Stomach (tissue), 4 donors: ENCODE measurements at regions not wholly inside any gene's neighbourhood (a gene's known extent, or its start where the extent isn't known, plus 50 kb on each side); places are given as distances from the start of the nearest gene placed in this dataset.

ENCODE experiments used
- POLR2A ChIP-seq, 4 donors: fragments of 450-650 bp; IDR thresholded peaks; one replicate each; pipeline ENCODE4 v1.6.1; 2016; ENCODE audit warnings: antibody characterized with exemption in 4 of 4, control low read depth in 2 of 4, mild to moderate bottlenecking in 1 of 4, moderate library complexity in 1 of 4
- POLR2AphosphoS5 ChIP-seq, 3 donors: sonication (generic); formaldehyde crosslinking; IDR thresholded peaks; one replicate each; pipeline ENCODE4 v1.6.1; 2016; ENCODE audit warnings: antibody characterized with exemption in 3 of 3

GRCh38 chr2:37526323-37526722 lies 145.1 kb downstream of the CDC42EP3 start:
- TF ChIP-seq POLR2AphosphoS5 (IDR thresholded peaks at IDR 0.05) (no peak), POLR2A (IDR thresholded peaks at IDR 0.05) (no peak)
